Keratinocyte (primary cell): ENCODE measurements at regions not wholly inside any gene's neighbourhood (a gene's known extent, or its start where the extent isn't known, plus 50 kb on each side); places are given as distances from the start of the nearest gene placed in this dataset.

ENCODE experiments used
- CTCF ChIP-seq, 3 experiments: IDR thresholded peaks in 1 of 3; conservative IDR thresholded peaks in 1 of 3; optimal IDR thresholded peaks in 1 of 3; 2 replicates in 2 of 3; 3 replicates in 1 of 3; pipeline versions ENCODE3 to v1.5.1; 2011; ENCODE audit warnings: low read length in 3 of 3, mild to moderate bottlenecking in 3 of 3, moderate library complexity in 2 of 3, control low read depth in 1 of 3, inconsistent platforms in 1 of 3; ENCODE audit not compliant: insufficient read depth in 2 of 3; ENCODE audit errors: extremely low read depth in 1 of 3
- EZH2 ChIP-seq: IDR thresholded peaks from one replicate; pipeline ENCODE4 v1.6.1; 2012; ENCODE audit warnings: inconsistent platforms, mild to moderate bottlenecking, low read length, moderate library complexity

- TF ChIP-seq CTCF (optimal IDR thresholded peaks at IDR 0.05 in 1 of 3, IDR thresholded peaks at IDR 0.05 in 1 of 3, conservative IDR thresholded peaks at IDR 0.05 in 1 of 3; ENCODE audit: extremely low read depth in 1 of 3, insufficient read depth in 2 of 3, low read length in 3 of 3): peak in 1 of 3 experiments; percentile 24
- TF ChIP-seq EZH2: no peak
Measured at GRCh38 chr18:40415176-40415791, 1539.8 kb upstream of the PIK3C3 start.
